ENCODE measurements at regions not wholly inside any gene's neighbourhood (a gene's known extent, or its start where the extent isn't known, plus 50 kb on each side); places are given as distances from the start of the nearest gene placed in this dataset.
"Not testable (repeated sequence)": the region's sequence is repeated elsewhere in the genome, so short reads cannot be mapped to it uniquely, and the experiment has no call there.

DNA sequence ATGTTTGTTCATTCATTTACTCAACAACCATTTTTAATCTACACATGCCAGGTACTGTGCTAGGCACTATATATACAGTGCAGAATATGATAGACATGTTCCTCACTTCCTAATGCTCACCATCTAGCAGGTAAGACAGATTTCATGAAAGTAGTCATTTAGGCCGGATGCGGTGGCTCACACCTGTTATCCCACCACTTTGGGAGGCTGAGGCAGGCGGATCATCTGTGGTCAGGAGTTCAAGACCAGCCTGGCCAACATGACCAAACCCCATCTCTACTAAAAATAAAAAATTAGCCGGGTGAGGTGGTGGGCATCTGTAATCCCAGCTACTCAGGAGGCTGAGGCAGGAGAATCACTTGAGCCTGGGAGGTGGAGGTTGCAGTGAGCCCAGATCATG lies 71.9 kb upstream of the GJB6 start:
- peaks cover 0 to 15% (median 9%) of the 10 kb centered on the region in 5 donors for H3K36me3 Mint-ChIP-seq
- H3K36me3 ChIP-seq (ENCODE audit: control insufficient read depth in 2 of 3, insufficient read depth in 3 of 3, low read length in 3 of 3); DNase-seq; H3K27ac Mint-ChIP-seq; CTCF ChIA-PET; H3K4me3 ChIP-seq (ENCODE audit: low read length); H3K27me3 ChIP-seq (ENCODE audit: control insufficient read depth in 2 of 2, insufficient read depth in 2 of 2, low read length in 2 of 2); H3K27ac ChIP-seq (ENCODE audit: low read depth, low read length); ATAC-seq; H3K4me3 Mint-ChIP-seq; H3K4me1 ChIP-seq (ENCODE audit: control insufficient read depth in 2 of 2, insufficient read depth in 2 of 2, low read length in 2 of 2); intact Hi-C loops (cut with micrococcal nuclease); POLR2A ChIA-PET; H3K9me3 ChIP-seq (ENCODE audit: control insufficient read depth in 2 of 3, low read length in 3 of 3): not testable (repeated sequence)
- H3K9me3 Mint-ChIP-seq, result peaks cover 3 to 29% (median 14%) of the 10 kb centered on the region in 11 donors
- peaks cover 30 to 55% (median 34%) of the 10 kb centered on the region in 5 donors for H3K27me3 Mint-ChIP-seq
- H3K4me1 Mint-ChIP-seq, result peaks cover 0 to 11% (median 4%) of the 10 kb centered on the region in 7 donors

DNA sequence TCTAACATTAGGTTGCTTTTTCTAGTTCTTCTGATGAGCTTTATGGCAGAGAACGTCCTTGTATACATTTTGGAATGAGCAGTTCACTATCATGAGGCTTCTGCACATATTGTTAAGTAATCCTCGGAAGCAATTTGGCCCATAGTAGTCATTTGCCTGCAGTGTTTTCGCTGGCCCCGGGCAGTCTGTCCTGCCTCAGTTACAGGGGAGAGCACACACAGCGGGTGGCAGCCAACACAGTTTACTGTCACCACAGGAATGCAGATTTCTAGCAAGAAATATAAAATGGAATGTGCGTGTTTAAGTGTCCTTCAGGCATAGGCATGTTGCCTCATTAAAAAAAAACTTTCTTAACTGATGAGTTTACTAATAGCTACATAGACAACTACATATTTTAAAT lies 71.5 kb upstream of the GJB6 start:
- ChIA-PET POLR2A (no interaction called here), CTCF (no interaction called here)
- H3K27me3 Mint-ChIP-seq, result peaks cover 30 to 56% (median 34%) of the 10 kb centered on the region in 5 donors
- H3K27ac ChIP-seq (ENCODE audit: low read depth, low read length), result no peak overlapping the region
- no peak overlapping the region for H3K4me3 ChIP-seq (ENCODE audit: low read length)
- no peaks in the 10 kb centered on the region for H3K9me3 ChIP-seq (ENCODE audit: control insufficient read depth in 2 of 3, low read length in 3 of 3)
- H3K4me3 Mint-ChIP-seq, result no peak overlapping the region
- H3K4me1 ChIP-seq (ENCODE audit: control insufficient read depth in 2 of 2, insufficient read depth in 2 of 2, low read length in 2 of 2), result no peaks in the 10 kb centered on the region
- peaks cover 0 to 15% (median 9%) of the 10 kb centered on the region in 5 donors for H3K36me3 Mint-ChIP-seq
- no peak overlapping the region for H3K27ac Mint-ChIP-seq
- ATAC-seq, result no peak
- intact Hi-C loops (cut with micrococcal nuclease), result no loop called here
- peaks cover 0 to 6% of the 10 kb centered on the region in 2 donors for H3K27me3 ChIP-seq (ENCODE audit: control insufficient read depth in 2 of 2, insufficient read depth in 2 of 2, low read length in 2 of 2)
- H3K36me3 ChIP-seq (ENCODE audit: control insufficient read depth in 2 of 3, insufficient read depth in 3 of 3, low read length in 3 of 3), result no peaks in the 10 kb centered on the region
- H3K4me1 Mint-ChIP-seq, result peaks cover 0 to 11% (median 4%) of the 10 kb centered on the region in 7 donors
- peaks cover 3 to 29% (median 13%) of the 10 kb centered on the region in 11 donors for H3K9me3 Mint-ChIP-seq
- no peak for DNase-seq

DNA sequence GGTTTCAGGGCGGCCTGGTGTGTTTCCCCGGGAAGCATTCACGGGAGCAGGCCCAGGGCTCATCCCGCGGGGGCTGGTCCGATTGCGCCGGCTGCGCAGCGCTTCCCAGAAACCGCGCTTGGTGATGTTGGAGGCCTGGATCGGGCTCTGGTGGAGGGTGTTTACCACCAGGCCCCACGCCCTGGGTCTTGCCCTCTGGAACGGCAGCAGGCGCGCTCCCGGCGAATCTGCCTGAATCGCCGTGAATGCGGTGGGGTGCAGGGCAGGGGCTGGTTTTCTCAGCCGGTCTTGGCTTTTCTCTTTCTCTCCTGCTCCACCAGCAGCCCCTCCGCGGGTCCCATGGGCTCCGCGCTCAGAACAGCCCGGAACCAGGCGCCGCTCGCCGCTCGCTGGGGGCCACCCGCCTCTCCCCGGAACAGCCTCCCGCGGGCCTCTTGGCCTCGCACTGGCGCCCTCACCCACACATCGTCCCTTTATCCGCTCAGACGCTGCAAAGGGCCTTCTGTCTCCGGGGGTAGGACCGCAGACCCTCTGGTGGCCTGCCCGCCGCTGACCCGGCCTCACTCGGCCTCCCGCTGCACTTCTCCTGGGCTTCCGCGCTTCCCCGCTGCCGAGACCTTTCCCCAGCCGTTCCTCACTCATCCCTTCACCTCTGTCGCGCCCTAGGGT lies 69.4 kb upstream of the GJB6 start:
- ATAC-seq (no peak), DNase-seq (no peak)
- H3K9me3 ChIP-seq (ENCODE audit: control insufficient read depth in 2 of 3, low read length in 3 of 3), result no peaks in the 10 kb centered on the region
- Mint-ChIP-seq H3K27me3 (peaks cover 30 to 47% (median 34%) of the 10 kb centered on the region in 5 donors), H3K27ac (no peak overlapping the region), H3K4me3 (peak overlapping the region in 6 of 10 donors; percentile 46 to 76 (median 55)), H3K9me3 (peaks cover 0 to 9% (median 0%) of the 10 kb centered on the region in 11 donors), H3K36me3 (peaks cover 0 to 6% (median 0%) of the 10 kb centered on the region in 5 donors), H3K4me1 (peaks cover 0 to 11% (median 4%) of the 10 kb centered on the region in 7 donors)
- no peak overlapping the region for H3K4me3 ChIP-seq (ENCODE audit: low read length)
- peaks cover 0 to 6% of the 10 kb centered on the region in 2 donors for H3K27me3 ChIP-seq (ENCODE audit: control insufficient read depth in 2 of 2, insufficient read depth in 2 of 2, low read length in 2 of 2)
- intact Hi-C loops (cut with micrococcal nuclease), result no loop called here
- ChIA-PET POLR2A (no interaction called here), CTCF (no interaction called here)
- H3K36me3 ChIP-seq (ENCODE audit: control insufficient read depth in 2 of 3, insufficient read depth in 3 of 3, low read length in 3 of 3), result no peaks in the 10 kb centered on the region
- no peak overlapping the region for H3K27ac ChIP-seq (ENCODE audit: low read depth, low read length)
- H3K4me1 ChIP-seq (ENCODE audit: control insufficient read depth in 2 of 2, insufficient read depth in 2 of 2, low read length in 2 of 2), result no peaks in the 10 kb centered on the region

DNA sequence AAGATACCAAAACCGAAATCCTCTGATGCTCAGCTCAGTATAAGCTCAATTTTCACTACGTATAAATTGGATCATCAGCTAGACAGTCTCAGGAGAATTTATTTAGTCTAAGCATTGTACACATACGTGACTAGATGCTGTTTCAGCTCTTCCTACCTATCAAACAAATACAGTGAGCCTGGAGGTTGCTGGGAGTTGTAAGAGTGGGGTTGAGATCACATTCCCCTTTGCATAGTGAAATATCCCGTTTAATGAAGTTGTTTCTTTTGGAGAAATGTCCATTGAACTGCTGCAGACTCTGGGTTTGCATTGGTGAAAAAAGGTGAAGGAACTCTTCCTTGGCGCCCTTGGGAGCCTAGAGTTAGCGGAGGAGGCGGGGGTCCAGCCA lies 68.9 kb upstream of the GJB6 start:
- H3K4me3 ChIP-seq (ENCODE audit: low read length), result no peak overlapping the region
- H3K27me3 ChIP-seq (ENCODE audit: control insufficient read depth in 2 of 2, insufficient read depth in 2 of 2, low read length in 2 of 2), result peaks cover 0 to 6% of the 10 kb centered on the region in 2 donors
- DNase-seq, result no peak
- POLR2A ChIA-PET, result no interaction called here
- Mint-ChIP-seq H3K27ac (no peak overlapping the region), H3K9me3 (peaks cover 0 to 4% (median 0%) of the 10 kb centered on the region in 11 donors), H3K36me3 (peaks cover 0 to 6% (median 0%) of the 10 kb centered on the region in 5 donors), H3K27me3 (peaks cover 30 to 47% (median 34%) of the 10 kb centered on the region in 5 donors), H3K4me3 (peak overlapping the region in 4 of 10 donors; percentile 32 to 68 (median 52)), H3K4me1 (peaks cover 0 to 11% (median 4%) of the 10 kb centered on the region in 7 donors)
- H3K36me3 ChIP-seq (ENCODE audit: control insufficient read depth in 2 of 3, insufficient read depth in 3 of 3, low read length in 3 of 3), result no peaks in the 10 kb centered on the region
- CTCF ChIA-PET, result no interaction called here
- H3K27ac ChIP-seq (ENCODE audit: low read depth, low read length), result no peak overlapping the region
- H3K4me1 ChIP-seq (ENCODE audit: control insufficient read depth in 2 of 2, insufficient read depth in 2 of 2, low read length in 2 of 2), result no peaks in the 10 kb centered on the region
- H3K9me3 ChIP-seq (ENCODE audit: control insufficient read depth in 2 of 3, low read length in 3 of 3), result no peaks in the 10 kb centered on the region
- ATAC-seq, result no peak
- intact Hi-C loops (cut with micrococcal nuclease), result no loop called here

DNA sequence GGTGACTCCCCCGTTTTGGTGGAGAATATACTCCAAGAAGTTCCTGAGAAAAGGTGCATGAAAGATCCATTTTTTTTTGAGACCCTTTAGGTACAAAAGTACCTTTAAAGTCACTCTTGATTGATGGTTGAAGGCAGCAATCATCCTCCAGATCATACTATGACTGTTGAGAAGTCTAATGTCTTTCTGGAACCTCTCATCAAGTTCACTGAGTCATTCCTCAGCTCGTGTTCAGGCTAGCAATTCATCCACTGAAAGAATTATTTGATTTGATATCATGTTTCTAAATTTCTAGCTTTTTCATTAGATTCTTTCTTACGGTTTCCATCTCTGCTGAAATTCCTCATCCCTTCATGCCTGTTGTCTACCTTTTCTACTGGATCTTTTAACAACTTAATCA lies 65.1 kb upstream of the GJB6 start:
- Mint-ChIP-seq H3K4me3 (no peak overlapping the region), H3K27ac (no peak overlapping the region), H3K36me3 (peaks cover 0 to 6% (median 0%) of the 10 kb centered on the region in 5 donors), H3K4me1 (peaks cover 0 to 9% (median 4%) of the 10 kb centered on the region in 7 donors), H3K9me3 (peaks cover 0 to 1% (median 0%) of the 10 kb centered on the region in 11 donors), H3K27me3 (peaks cover 14 to 31% (median 17%) of the 10 kb centered on the region in 5 donors)
- ATAC-seq (no peak), DNase-seq (no peak)
- ChIA-PET CTCF (no interaction called here), POLR2A (no interaction called here)
- Histone ChIP-seq H3K27ac (ENCODE audit: low read depth, low read length) (no peak overlapping the region), H3K36me3 (ENCODE audit: control insufficient read depth in 2 of 3, insufficient read depth in 3 of 3, low read length in 3 of 3) (no peaks in the 10 kb centered on the region), H3K9me3 (ENCODE audit: control insufficient read depth in 2 of 3, low read length in 3 of 3) (no peaks in the 10 kb centered on the region), H3K4me1 (ENCODE audit: control insufficient read depth in 2 of 2, insufficient read depth in 2 of 2, low read length in 2 of 2) (no peaks in the 10 kb centered on the region), H3K4me3 (ENCODE audit: low read length) (no peak overlapping the region), H3K27me3 (ENCODE audit: control insufficient read depth in 2 of 2, insufficient read depth in 2 of 2, low read length in 2 of 2) (peaks cover 0 to 2% of the 10 kb centered on the region in 2 donors)
- intact Hi-C loops (cut with micrococcal nuclease), result no loop called here

DNA sequence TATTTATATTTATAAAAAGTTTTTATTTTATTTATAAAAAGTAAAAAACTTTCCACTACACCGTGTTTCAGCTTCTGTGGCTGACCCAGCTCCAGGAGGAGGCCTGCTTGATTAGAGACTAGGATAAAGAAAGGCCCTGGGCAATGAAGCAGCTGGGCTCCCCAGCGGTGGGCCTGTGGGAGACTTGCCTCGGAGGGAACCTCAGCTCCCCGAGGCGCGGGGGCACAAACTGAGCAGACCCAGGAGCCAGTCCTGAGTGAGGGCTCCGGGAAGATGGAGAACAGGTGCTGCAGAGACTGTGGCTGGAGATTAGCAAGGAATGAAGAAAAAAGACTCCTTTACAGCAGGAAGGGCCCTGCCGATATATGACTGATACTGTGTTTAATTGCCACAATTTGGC lies 63.8 kb upstream of the GJB6 start:
- Histone ChIP-seq H3K36me3 (ENCODE audit: control insufficient read depth in 2 of 3, insufficient read depth in 3 of 3, low read length in 3 of 3) (no peaks in the 10 kb centered on the region), H3K4me1 (ENCODE audit: control insufficient read depth in 2 of 2, insufficient read depth in 2 of 2, low read length in 2 of 2) (no peaks in the 10 kb centered on the region), H3K27ac (ENCODE audit: low read depth, low read length) (no peak overlapping the region), H3K27me3 (ENCODE audit: control insufficient read depth in 2 of 2, insufficient read depth in 2 of 2, low read length in 2 of 2) (no peaks in the 10 kb centered on the region), H3K9me3 (ENCODE audit: control insufficient read depth in 2 of 3, low read length in 3 of 3) (no peaks in the 10 kb centered on the region), H3K4me3 (ENCODE audit: low read length) (no peak overlapping the region)
- POLR2A ChIA-PET, result no interaction called here
- peaks cover 0 to 7% (median under 1%) of the 10 kb centered on the region in 7 donors for H3K4me1 Mint-ChIP-seq
- peaks cover 0 to 4% (median 0%) of the 10 kb centered on the region in 5 donors for H3K36me3 Mint-ChIP-seq
- no peak for ATAC-seq
- H3K9me3 Mint-ChIP-seq, result peaks cover 0 to 1% (median 0%) of the 10 kb centered on the region in 11 donors
- DNase-seq, result no peak
- no peak overlapping the region for H3K4me3 Mint-ChIP-seq
- CTCF ChIA-PET, result no interaction called here
- H3K27me3 Mint-ChIP-seq, result peaks cover 7 to 26% (median 8%) of the 10 kb centered on the region in 5 donors
- H3K27ac Mint-ChIP-seq, result no peak overlapping the region
- intact Hi-C loops (cut with micrococcal nuclease), result no loop called here

DNA sequence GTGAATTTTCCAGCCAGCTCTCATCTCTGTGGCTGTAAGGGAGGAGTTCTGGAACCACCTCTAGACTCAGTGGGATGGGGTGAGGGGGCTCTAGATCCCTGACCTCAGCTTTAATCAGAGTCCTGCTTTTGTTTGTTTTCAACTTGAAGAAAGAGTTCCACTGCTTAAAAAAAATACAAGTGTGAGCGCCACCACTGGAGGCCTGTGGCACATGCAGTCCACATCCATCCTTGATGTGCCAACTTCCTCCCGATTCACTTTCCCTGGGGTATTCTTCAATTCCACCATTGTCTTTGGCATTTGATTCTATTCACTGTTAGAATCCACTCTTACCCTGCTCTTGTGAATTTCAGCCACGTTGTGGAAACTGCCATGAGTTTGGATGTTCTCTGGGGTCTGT lies 62.4 kb upstream of the GJB6 start:
- no peaks in the 10 kb centered on the region for H3K36me3 ChIP-seq (ENCODE audit: control insufficient read depth in 2 of 3, insufficient read depth in 3 of 3, low read length in 3 of 3)
- no peak overlapping the region for H3K4me3 ChIP-seq (ENCODE audit: low read length)
- H3K27ac ChIP-seq (ENCODE audit: low read depth, low read length), result no peak overlapping the region
- POLR2A ChIA-PET, result no interaction called here
- Mint-ChIP-seq H3K27ac (no peak overlapping the region), H3K9me3 (peaks cover 0 to 1% (median 0%) of the 10 kb centered on the region in 11 donors), H3K27me3 (peaks cover 0 to 17% (median 0%) of the 10 kb centered on the region in 5 donors), H3K4me1 (peaks cover 0 to 6% (median 0%) of the 10 kb centered on the region in 7 donors), H3K36me3 (no peaks in the 10 kb centered on the region), H3K4me3 (no peak overlapping the region)
- ATAC-seq, result no peak
- intact Hi-C loops (cut with micrococcal nuclease), result no loop called here
- H3K27me3 ChIP-seq (ENCODE audit: control insufficient read depth in 2 of 2, insufficient read depth in 2 of 2, low read length in 2 of 2), result no peaks in the 10 kb centered on the region
- no peaks in the 10 kb centered on the region for H3K4me1 ChIP-seq (ENCODE audit: control insufficient read depth in 2 of 2, insufficient read depth in 2 of 2, low read length in 2 of 2)
- H3K9me3 ChIP-seq (ENCODE audit: control insufficient read depth in 2 of 3, low read length in 3 of 3), result no peaks in the 10 kb centered on the region
- DNase-seq, result no peak
- CTCF ChIA-PET, result no interaction called here

Data from naive thymus-derived CD4-positive, alpha-beta T cell (primary cell).